ENCODE measurements at regions not wholly inside any gene's neighbourhood (a gene's known extent, or its start where the extent isn't known, plus 50 kb on each side); places are given as distances from the start of the nearest gene placed in this dataset.
"Not testable (repeated sequence)": the region's sequence is repeated elsewhere in the genome, so short reads cannot be mapped to it uniquely, and the experiment has no call there.

GRCh38 chr7:94111009-94111408 is 106.9 kb upstream of the BET1 start:
- no peak for DNase-seq

GRCh38 chr7:94115316-94115715 is 111.2 kb upstream of the BET1 start:
- no peak for DNase-seq

- DNase-seq: no peak
These were observed 119.0 kb upstream of the BET1 start for GRCh38 chr7:94123136-94123535.

GRCh38 chr7:94127026-94127425 is 122.9 kb upstream of the BET1 start:
- DNase-seq: no peak

- DNase-seq: no peak
These were observed 123.9 kb upstream of the BET1 start for GRCh38 chr7:94128072-94128471.

- no peak for DNase-seq
These were observed 125.4 kb upstream of the BET1 start for GRCh38 chr7:94129443-94130140.

GRCh38 chr7:94130716-94131115 is 126.6 kb upstream of the BET1 start:
- no peak for DNase-seq

- DNase-seq: no peak
These were observed 129.3 kb upstream of the BET1 start for GRCh38 chr7:94133460-94133859.

- DNase-seq: no peak
These were observed 131.0 kb upstream of the BET1 start for GRCh38 chr7:94135180-94135579.

- DNase-seq: no peak
These were observed 138.1 kb upstream of the BET1 start for GRCh38 chr7:94142281-94142680.

- DNase-seq: no peak
These were observed 141.4 kb upstream of the BET1 start for GRCh38 chr7:94145602-94146001.

- no peak for DNase-seq
These were observed 142.3 kb upstream of the BET1 start for GRCh38 chr7:94146408-94146807.

GRCh38 chr7:94149789-94150545 is 145.8 kb upstream of the BET1 start:
- DNase-seq: no peak

- DNase-seq: no peak
These were observed 150.0 kb upstream of the BET1 start for GRCh38 chr7:94154182-94154581.

GRCh38 chr7:94154858-94155257 is 150.7 kb upstream of the BET1 start:
- no peak for DNase-seq

- DNase-seq: not testable (repeated sequence)
These were observed 153.6 kb upstream of the BET1 start for GRCh38 chr7:94157659-94158306.

- DNase-seq: no peak
These were observed 156.7 kb upstream of the BET1 start for GRCh38 chr7:94160719-94161435.

GRCh38 chr7:94161476-94161875 is 157.3 kb upstream of the BET1 start:
- no peak for DNase-seq

- DNase-seq: no peak
These were observed 165.5 kb upstream of the BET1 start for GRCh38 chr7:94169682-94170081.

- DNase-seq: peak; percentile 8
These were observed 166.7 kb upstream of the BET1 start for GRCh38 chr7:94170836-94171235.

GRCh38 chr7:94173436-94173835 is 169.3 kb upstream of the BET1 start:
- no peak for DNase-seq

GRCh38 chr7:94174375-94174774 is 170.2 kb upstream of the BET1 start:
- no peak for DNase-seq

GRCh38 chr7:94174956-94175355 is 170.8 kb upstream of the BET1 start:
- no peak for DNase-seq
